Skin of body (tissue), 1 donor: ENCODE measurements at regions not wholly inside any gene's neighbourhood (a gene's known extent, or its start where the extent isn't known, plus 50 kb on each side); places are given as distances from the start of the nearest gene placed in this dataset.

Experiments used
- DNase-seq: peaks from one replicate; lab custom pipeline; 2025; lab: John Stamatoyannopoulos, UW

DNA sequence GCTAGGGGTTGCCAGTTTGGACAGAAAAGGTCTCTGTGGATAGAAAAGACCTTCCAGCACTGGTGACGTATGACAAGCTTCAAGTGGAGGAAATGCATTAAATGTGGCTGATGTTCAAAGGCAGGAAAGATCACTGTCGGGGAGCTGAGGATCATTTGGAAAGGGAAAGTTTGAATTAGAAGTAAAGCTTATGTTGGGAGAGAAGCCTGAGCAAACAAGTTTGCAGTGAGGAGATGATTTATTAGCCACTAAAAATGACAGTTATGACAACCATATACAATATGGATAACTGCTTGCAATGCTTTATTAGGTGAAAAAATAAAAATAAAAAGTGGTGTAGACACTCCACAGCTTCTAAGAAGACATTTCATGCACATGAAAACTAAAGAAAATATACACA is 135.3 kb upstream of the HS3ST1 start:
- no peak for DNase-seq

DNA sequence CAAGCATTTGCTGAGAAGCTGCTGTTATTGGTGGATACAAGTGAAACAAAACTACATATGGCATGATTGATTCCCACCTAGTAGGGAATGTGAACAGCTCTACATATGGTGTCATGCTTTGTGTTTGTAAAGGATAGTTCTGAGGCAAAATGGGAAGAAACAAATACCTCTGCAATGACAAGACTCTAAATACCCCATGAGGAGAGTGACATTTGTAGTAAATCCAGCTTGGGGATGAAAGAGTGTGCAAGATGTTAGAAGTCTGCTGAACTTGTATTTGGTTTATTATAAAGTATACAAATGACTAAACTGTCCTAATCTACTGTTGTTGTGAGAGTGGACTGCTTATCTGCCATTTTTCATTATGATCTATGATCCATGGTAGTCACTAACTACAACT is 120.8 kb upstream of the HS3ST1 start:
- DNase-seq: no peak

DNA sequence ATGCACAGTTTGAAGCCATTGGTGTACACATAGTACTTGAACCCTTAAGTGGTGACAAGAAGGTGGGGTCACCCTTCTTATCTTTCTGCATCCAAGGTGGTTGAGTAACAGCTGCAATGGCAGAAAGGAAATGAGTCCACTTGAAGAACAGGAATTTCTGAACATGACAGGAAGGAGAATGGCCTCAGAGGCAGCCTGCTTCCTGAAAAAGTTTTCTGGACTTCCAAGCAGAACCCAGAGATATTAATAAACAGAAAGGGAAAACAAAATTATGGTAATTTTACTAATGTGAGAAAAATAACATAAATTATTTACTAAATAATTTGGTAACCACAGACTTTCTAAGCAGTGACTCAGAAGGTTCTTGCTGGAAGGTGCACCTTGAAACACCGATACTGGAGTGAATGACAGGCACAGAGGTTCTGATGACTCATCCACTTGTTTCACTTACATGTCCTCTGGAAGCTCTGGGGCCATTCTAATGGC is 119.9 kb upstream of the HS3ST1 start:
- no peak for DNase-seq

DNA sequence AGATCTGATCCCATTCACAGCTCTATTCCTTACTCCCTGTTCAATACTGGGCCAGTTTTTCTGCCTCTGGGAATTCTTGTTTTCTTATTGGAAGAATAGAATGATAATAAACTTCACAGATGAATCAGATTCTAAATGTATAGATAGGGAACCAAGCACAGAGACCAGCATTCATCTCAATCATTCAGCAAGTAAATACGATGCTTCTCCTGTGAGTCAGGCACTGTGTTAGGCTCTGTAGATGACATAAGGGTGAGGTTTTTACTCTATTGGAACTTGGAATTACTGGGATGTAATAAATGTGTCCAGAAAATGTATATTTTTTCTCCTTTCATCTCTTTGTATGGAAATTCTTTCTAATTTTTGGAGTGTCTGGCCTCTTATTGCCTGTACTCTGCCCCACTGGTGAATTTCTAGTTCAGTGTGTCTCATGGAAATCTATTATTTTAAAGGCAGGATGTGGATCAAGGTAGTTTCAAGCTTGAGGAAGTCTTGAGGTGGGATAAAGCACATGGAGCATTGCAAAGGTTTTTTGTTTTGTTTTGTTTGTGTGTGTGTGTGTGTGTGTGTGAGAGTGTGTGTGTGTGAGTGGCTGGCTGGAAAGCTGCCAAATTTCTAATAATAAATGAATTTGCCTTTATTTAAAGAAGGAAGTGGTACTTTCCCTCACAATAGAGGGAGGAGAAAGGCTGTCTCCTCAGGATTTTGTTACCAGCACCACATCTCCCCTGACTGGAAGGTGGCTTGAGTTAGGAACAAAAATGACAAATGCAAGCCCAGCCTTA is 117.9 kb upstream of the HS3ST1 start:
- no peak for DNase-seq

DNA sequence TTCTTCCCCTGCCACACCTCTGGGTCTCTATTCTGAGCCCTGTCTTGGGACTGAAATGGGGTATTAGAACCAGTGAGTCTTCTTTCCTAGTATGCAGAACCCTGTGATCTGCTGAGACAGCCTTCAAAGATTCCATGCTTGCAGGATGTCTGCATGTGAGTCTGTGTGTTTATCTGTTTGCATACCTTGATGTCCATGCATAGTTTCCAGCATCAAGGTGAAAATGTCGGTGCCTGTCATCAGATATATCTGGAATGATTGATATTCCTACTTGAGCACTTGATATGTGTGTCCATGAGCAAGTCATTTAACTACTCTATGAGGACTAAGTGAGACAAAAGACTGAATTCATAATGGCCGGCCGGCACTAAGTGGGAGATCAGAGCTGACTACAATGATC is 117.0 kb upstream of the HS3ST1 start:
- no peak for DNase-seq

DNA sequence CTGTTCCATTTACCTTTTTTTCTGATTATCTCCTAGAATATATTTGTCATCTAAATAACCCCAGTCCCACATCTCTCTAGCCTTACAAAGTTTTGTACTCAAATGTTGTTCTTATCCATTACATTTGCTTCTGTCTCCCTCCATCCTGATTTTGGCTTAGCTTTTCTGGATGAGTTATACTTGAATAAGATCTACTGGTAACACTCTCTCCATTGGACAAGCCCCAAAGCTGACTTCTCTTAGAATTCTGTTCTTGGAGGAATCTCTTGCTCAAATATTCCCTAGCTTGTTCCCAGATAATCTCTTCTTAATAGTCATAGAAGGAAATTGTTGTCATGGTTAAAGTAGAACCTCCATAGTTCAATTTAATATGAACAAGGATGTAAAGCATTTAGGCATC is 115.5 kb upstream of the HS3ST1 start:
- no peak for DNase-seq

DNA sequence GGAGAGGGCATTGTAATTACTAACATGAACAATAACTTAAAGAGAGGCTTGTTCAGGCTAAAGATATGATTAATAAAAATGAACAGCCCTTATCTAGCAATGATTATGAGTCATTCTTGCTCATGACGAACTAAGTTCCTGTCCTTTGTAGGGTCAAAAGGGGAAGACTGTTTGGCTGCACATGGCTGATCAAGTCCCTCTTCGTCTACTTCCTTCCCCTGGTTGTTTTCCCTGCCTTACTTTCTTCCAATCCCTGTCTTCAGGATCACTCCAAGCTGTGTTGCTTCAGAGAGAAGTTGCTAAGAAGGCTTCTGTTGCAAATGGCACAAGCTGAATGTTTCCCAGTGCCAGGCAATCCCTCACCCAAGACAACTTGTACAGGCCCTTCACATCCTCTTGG is 115.0 kb upstream of the HS3ST1 start:
- DNase-seq: no peak

DNA sequence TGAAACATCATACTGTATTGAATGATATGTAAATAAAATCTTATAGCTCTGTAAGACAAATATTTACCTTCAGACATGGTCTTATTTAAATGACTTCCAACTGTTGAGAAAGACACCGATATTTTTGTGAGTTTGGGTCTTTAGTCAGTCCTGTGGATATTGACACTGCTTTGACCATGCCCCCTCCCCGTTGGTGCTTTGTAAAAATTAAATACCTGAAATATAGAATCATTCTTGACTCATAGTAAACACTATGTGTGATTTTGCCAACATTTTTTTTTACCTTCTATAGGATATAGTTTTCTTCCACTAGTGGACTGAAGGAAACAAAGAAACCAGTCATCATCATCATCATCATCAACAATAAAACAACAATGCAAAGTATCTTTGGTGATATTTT is 114.3 kb upstream of the HS3ST1 start:
- no peak for DNase-seq

DNA sequence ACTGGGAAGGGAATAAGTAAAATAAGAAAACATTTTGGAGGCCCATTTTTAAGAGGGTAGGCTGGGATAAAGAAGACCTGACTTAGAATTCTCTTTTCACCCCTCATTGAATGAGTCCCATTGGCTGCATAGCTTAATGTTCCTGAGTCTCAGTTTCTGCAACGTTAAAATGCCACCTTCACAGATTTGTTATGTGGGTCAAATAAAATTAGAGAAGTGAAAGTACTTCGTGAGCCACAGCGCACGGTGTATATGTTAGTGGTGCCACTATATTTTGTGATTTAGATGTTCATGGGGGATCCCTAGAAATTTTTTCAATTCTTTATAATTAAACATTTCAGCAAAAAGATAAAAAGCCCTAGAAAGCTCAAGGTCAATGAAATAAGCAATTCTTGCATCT is 109.2 kb upstream of the HS3ST1 start:
- DNase-seq: no peak

DNA sequence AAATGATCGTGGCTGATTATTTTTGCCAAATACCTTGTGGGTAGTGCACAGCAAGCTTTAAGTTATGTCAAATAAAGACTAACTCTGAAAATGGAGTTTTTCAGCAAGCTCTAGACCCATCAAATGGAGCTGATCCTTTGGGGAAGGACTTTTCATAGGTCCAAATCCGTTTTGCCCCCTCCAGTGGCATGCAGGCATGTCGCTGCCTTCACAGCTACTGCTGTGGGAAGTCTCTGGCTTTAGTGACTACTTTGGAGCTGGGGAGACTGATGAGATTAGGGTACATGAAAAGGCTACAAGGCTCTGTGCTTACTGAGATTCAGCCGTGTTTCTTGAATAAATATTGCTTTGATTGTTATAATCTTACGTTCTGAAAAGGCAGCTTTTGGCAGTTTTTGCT is 106.6 kb upstream of the HS3ST1 start:
- DNase-seq: no peak

DNA sequence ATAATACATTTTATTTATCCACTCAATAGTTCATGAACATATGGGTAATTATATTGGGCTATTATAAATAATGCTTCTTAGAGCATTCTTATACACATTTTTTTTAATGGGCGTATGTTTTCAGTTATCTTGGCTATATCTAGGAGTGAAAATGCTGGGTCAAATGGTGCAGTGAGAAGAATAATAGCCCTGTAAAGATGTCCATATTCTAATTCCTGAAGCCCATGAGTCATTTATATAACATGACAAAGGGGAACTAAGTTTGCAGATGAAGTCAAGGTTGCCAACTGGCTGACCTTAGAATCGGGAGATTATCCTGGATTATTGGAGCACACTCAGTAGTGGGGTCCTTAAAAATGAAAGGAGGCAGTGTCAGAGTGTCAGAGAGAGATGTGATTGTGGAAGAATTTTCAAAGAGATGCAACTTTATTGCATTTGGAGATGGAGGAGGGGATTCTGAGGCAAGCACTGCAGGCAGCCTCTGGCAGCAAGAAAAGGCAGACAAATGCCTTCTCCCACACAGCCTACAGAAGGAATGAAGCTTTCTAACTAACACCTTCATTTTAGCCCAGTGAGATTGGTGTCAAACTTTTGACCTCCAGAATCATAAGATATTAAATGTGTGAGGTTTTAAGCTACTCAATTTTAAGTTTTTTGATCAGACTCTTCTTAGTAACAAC is 106.1 kb upstream of the HS3ST1 start:
- no peak for DNase-seq

DNA sequence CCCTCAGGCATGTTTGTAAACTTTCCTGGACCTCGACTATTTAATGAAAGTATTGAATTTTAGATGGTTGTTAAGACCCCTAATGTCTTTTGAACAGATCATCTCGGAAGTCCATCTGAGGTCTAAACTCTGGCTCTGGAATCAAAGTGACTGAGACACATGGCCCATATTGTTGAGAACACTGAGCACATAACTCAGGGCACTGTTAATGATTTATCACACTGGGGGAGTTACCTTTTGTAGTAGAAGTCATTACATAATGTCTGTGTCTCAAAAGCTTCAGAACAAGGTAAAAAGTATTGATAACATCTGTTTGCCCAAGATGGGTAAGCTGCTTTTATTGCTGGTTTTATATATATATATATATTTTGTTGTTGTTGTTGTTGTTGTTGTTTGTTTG is 103.4 kb upstream of the HS3ST1 start:
- DNase-seq: no peak

DNA sequence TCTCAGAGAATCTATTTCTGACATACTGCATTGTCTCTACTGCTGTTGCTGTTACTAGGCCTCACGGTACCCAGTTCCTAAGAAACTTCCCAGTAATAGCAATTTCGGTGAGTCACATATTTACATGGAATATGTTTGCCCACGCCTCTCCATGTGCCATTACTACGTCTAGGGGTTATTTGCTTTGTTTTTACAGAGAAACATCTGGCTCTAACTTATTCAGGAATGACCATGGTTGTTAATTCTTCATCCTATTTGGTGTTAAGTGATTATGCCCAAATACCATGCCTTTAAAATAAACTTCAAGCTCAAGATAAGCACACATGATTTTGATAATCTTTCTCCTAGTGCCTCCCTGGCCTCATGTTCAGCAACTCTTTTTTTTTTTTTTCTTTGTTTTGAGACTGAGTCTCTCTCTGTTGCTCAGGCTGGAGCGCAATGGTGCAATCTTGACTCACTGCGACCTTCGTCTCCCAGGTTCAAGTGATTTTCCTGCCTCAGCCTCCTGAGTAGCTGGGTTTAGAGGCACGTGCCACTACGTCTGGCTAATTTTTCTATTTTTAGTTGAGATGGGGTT is 101.0 kb upstream of the HS3ST1 start:
- no peak for DNase-seq

DNA sequence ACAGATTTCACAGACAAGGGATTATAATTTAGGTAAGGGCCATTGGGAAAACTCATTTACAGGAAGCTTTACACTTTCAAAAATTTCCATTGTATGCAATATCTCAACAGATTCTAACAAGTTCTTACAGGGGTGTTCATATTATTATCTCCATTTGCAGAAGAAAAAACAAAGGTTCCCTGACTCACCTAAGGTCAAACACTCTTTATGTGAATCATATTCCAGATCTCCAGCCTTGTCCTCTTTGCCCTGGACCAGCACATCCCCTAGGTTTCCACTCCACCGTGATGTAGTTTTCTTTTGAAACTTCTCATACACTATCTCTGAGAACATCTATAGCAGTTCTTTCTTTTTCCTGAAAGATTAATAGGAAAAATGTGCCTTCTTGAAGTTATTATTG is 96.4 kb upstream of the HS3ST1 start:
- DNase-seq: no peak

DNA sequence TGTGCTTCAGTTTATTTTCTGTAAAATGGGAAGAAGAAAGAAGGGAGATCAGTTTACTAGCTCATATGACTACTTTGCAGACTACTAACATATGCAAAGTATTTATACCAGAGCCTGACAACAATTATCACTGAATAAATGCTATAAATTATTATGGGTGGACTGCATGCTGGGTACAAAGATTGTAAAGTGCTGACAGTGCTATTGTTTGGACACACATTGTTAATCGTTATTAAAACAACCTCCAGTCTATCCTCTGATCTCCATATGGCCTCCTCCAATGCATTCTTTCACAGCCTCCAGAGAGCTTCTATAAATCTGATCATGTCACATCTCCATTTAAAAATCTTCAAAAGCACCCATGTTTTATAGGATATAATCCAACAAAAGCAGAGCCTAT is 90.1 kb upstream of the HS3ST1 start:
- no peak for DNase-seq

DNA sequence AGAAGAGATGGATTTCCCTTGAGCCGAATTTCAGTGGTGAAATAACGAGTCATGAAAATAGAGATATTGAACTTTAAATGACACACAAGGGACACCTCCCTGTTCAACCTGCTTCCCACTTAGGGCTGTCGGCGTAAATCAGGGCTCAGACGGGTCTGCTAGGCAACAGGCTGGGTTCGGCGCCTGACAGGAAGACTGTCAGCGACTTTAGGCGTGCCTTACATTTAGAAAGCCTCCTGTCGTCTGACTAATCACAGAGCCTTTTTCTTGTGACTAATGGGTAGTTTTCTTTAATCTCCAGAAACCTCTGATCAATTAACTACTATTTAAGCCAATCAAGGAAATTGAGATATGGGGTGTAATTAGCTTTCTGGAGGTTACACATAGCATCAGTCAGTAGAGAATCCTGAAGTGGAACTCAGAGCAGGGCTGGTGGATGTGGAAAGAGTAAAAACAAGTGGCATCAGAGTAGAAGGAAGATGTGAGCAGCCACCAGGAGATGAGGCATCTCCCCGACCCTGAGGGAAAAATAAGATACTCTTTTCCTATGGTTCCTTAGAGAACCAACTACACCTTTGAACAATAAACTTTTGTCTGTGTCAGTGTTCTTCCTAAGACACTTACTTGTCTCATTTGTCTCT is 86.2 kb upstream of the HS3ST1 start:
- no peak for DNase-seq

DNA sequence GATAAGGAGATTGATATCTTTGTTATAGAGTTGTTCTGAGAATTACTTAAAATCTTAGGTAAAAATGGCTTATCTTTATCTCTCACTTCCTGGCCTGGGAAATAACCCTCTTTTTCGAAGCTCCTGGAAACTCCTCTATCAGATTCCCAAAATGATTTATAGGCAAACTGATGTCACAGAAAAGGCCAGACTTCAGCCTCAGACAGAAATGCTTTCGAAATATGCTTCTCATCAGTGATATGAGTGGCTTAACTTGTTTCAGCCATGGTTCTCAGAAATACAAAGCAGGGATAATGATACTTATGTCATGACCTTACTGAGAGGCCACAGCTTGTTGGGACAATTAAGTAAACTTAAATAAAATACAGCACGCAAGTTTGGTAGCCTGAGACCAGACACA is 85.3 kb upstream of the HS3ST1 start:
- DNase-seq: no peak

DNA sequence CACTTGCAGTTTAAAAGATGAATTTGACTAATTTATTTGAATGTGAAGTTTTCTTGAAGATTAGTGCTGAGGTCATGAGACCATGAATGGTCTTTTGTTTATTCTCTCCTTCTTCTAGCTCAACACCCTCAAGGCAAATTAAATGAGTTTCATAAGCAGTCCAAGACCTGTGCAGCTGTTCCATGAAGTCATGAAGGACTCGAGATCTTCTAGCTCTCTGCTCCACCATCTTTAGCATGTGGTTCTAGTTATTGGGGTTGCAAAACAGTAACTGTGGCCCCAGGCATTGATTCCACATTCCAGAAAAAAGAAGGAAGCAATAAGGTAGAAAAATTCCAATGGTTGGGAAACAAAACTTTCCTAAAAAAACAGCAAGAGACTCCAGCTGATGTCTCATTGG is 84.2 kb upstream of the HS3ST1 start:
- DNase-seq: no peak

DNA sequence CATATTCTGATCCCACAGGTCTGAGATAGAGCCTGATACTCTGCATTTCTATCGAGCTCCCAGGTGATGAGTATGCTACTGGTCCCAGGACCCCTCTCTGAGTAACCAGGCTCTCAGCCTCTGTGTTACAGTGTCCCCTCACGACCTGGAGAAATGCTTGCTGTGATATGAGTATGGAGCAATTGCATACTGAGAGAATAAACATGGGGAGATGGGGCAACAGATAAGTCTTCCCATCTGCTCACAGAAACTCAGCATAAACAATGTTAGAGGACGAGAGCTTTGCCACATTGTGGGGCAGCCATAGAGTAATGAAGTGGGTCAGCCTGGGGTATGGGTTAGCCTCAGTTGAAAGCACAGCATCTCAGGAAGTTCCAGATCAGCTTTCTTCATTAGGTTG is 82.6 kb upstream of the HS3ST1 start:
- no peak for DNase-seq

DNA sequence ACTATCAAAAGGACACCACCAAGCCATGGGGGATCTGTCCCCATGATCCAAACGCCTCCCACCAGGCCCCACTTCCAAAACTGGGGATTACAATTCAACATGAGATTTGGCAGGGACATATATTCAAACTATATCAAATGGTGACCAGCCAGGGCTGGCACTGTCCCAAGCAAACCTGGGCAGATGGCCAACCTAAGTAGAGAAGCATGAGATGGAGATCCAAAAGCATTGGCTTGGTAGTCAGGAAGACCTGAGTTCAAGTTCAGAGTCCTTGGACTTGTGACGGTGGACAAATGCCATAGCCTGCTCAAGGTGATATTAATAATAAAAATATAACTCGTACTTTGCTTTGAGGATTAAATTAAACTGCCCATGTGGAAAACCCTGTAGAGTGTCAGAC is 79.2 kb upstream of the HS3ST1 start:
- DNase-seq: no peak

DNA sequence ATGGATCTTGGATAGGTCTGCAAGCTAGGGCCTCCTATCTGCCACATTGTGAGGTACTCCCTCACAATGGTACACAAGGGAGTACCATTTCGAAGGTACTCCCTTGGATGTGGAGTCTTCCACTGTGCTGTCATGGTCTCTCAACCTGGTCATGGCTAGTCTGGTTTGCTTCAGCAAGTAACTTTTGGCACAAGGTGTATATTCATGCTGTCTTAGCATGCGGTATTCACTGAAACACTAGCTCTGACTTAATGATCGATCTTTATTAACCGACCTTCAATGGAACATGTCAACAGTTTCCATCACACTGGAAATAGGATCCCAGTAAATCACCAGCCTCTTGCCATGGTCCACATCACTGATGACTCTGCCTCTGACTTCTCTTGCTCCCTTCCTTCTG is 77.5 kb upstream of the HS3ST1 start:
- DNase-seq: no peak

DNA sequence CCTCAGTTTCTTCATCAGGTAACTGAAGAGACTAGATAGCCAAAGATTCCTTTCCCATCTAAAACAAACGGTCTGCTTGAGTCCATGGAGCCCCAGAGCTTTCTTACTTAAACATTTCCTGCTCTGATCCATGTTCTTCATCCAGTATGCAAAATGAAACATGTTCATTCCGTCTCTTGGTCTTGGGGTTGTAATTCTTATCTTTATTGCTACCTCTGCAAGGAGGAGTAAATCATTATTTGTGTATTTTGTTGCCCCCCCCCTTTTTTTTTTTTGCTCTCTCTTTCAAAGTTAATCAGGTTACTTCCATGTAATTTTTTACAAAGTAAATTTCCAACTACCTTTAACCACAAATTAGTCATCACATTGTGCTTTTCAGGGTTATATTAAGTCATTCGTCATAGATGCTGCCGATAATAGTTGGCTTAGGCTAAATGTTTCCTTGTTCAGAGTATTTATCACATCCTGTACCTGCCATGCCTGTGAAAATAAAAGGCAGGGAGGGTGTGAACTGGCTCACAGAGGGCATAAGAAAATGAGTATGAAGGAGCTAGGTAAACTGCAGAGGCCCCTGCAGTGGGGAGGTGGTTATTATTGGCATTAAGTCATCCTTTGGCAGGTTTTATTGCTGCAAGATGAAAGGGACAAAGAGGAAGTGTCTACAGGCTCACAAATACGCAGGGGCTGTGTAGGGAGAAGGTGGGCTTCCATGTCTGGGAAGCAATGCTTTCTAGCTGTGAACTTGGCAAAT is 76.7 kb upstream of the HS3ST1 start:
- DNase-seq: no peak
